GM21529 (cell line): ENCODE measurements at regions not wholly inside any gene's neighbourhood (a gene's known extent, or its start where the extent isn't known, plus 50 kb on each side); places are given as distances from the start of the nearest gene placed in this dataset.
"Not testable (repeated sequence)": the region's sequence is repeated elsewhere in the genome, so short reads cannot be mapped to it uniquely, and the experiment has no call there.

Source experiments
- ATAC-seq: cut with Tn5 transposase; IDR thresholded peaks from one replicate; pipeline ENCODE4 v1.9.1; 2021; ENCODE audit not compliant: unreplicated experiment

- no peak for ATAC-seq
Observed at GRCh38 chr4:60814549-60814948, 385.6 kb upstream of the ADGRL3 start.

GRCh38 chr4:60817609-60818008, 382.5 kb upstream of the ADGRL3 start:
- no peak for ATAC-seq

GRCh38 chr4:60822986-60823385, 377.1 kb upstream of the ADGRL3 start:
- ATAC-seq = no peak

GRCh38 chr4:60840020-60840419, 360.1 kb upstream of the ADGRL3 start:
- no peak for ATAC-seq

- ATAC-seq = no peak
Observed at GRCh38 chr4:60846678-60847077, 353.4 kb upstream of the ADGRL3 start.

- no peak for ATAC-seq
Observed at GRCh38 chr4:60847614-60848013, 352.5 kb upstream of the ADGRL3 start.

- no peak for ATAC-seq
Observed at GRCh38 chr4:60857130-60857753, 342.9 kb upstream of the ADGRL3 start.

- no peak for ATAC-seq
Observed at GRCh38 chr4:60863442-60863841, 336.7 kb upstream of the ADGRL3 start.

GRCh38 chr4:60865273-60865672, 334.9 kb upstream of the ADGRL3 start:
- ATAC-seq = no peak

- no peak for ATAC-seq
Observed at GRCh38 chr4:60868232-60868960, 331.7 kb upstream of the ADGRL3 start.

GRCh38 chr4:60879135-60879701, 320.9 kb upstream of the ADGRL3 start:
- ATAC-seq = no peak

GRCh38 chr4:60884587-60884986, 315.5 kb upstream of the ADGRL3 start:
- no peak for ATAC-seq

GRCh38 chr4:60885011-60885410, 315.1 kb upstream of the ADGRL3 start:
- no peak for ATAC-seq

- ATAC-seq = no peak
Observed at GRCh38 chr4:60890743-60891142, 309.4 kb upstream of the ADGRL3 start.

- no peak for ATAC-seq
Observed at GRCh38 chr4:60891947-60892346, 308.2 kb upstream of the ADGRL3 start.

- ATAC-seq = no peak
Observed at GRCh38 chr4:60897415-60897814, 302.7 kb upstream of the ADGRL3 start.

GRCh38 chr4:60905162-60905561, 295.0 kb upstream of the ADGRL3 start:
- ATAC-seq = no peak

- no peak for ATAC-seq
Observed at GRCh38 chr4:60911127-60911526, 289.0 kb upstream of the ADGRL3 start.

- ATAC-seq = no peak
Observed at GRCh38 chr4:60913002-60913401, 287.1 kb upstream of the ADGRL3 start.

GRCh38 chr4:60913671-60914070, 286.5 kb upstream of the ADGRL3 start:
- ATAC-seq = no peak

GRCh38 chr4:60921735-60922134, 278.4 kb upstream of the ADGRL3 start:
- not testable (repeated sequence) for ATAC-seq

- ATAC-seq = no peak
Observed at GRCh38 chr4:60923075-60923474, 277.1 kb upstream of the ADGRL3 start.
